GM10266 (cell line): ENCODE measurements at regions not wholly inside any gene's neighbourhood (a gene's known extent, or its start where the extent isn't known, plus 50 kb on each side); places are given as distances from the start of the nearest gene placed in this dataset.

Experiments used
- DNase-seq: peaks from one replicate; pipeline ENCODE4 v3.0.0; 2012; ENCODE audit errors: extremely low spot score
- TF ChIP-seq, protein P1 (sequence below): IDR thresholded peaks from 2 replicates; pipeline ENCODE4 v1.5.1; 2012; ENCODE audit warnings: mild to moderate bottlenecking, low read depth; ENCODE audit not compliant: control insufficient read depth, insufficient read depth; ENCODE audit errors: missing control alignments

DNA sequence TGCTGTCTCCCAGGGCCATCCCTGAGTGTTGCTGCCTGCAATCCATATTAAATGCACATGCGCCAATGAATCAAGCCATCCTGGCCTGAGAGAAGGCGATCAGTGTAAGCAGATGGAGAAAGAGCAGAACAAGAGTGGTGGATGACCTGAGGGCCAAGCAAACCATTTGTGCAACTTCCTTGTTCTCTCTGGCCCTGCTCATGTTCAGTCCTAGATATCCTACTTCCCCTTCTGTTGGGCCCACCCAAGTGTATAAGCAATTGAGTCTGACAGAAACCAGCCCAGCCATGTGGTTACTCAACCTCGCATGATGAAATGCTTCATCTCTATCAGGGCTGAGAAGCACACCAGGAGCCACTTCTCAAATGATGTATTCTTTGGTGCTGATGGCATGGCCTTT, 383.1 kb upstream of the ID2 start:
- TF ChIP-seq, protein P1, sequence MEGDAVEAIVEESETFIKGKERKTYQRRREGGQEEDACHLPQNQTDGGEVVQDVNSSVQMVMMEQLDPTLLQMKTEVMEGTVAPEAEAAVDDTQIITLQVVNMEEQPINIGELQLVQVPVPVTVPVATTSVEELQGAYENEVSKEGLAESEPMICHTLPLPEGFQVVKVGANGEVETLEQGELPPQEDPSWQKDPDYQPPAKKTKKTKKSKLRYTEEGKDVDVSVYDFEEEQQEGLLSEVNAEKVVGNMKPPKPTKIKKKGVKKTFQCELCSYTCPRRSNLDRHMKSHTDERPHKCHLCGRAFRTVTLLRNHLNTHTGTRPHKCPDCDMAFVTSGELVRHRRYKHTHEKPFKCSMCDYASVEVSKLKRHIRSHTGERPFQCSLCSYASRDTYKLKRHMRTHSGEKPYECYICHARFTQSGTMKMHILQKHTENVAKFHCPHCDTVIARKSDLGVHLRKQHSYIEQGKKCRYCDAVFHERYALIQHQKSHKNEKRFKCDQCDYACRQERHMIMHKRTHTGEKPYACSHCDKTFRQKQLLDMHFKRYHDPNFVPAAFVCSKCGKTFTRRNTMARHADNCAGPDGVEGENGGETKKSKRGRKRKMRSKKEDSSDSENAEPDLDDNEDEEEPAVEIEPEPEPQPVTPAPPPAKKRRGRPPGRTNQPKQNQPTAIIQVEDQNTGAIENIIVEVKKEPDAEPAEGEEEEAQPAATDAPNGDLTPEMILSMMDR, result no peak
- DNase-seq, result no peak

DNA sequence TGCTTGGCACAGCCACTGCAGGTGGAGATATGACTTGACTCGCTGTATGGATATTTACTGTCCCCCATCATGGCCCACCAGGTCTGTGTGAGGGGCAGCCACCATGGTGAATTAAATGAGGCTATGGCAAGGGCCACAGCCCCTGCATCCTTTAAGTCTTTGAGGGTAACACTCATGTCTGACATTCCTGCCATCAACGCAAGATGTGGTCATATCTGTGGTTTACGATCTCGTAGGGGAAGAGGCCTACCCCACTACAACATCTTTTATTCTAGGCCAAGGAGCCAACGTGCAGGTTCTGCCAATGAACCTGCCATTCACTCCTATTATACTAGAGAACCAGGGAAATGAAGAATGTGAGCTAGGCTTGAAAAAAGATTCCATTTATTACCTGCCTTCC, 381.6 kb upstream of the ID2 start:
- TF ChIP-seq, protein P1, result no peak
- no peak for DNase-seq

DNA sequence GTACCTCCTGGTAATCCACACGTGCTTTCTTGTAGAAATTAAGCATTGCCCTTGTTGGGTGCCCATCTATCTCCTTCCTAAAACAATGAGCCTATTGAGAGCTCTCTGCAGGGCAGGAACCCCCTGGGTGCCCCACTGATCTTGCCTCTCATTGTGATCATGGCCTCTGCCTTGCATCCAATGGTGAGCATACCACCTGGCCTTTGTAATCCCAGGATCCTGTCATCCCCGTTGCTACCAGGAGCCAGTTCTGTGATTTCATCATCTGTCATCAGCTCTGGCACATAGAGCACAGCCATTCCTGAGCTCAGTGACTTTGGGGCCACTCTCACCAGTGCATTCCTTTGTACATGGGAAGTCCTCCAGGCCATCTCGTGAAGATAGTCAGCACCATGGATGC, 381.0 kb upstream of the ID2 start:
- TF ChIP-seq, protein P1, result no peak
- no peak for DNase-seq

DNA sequence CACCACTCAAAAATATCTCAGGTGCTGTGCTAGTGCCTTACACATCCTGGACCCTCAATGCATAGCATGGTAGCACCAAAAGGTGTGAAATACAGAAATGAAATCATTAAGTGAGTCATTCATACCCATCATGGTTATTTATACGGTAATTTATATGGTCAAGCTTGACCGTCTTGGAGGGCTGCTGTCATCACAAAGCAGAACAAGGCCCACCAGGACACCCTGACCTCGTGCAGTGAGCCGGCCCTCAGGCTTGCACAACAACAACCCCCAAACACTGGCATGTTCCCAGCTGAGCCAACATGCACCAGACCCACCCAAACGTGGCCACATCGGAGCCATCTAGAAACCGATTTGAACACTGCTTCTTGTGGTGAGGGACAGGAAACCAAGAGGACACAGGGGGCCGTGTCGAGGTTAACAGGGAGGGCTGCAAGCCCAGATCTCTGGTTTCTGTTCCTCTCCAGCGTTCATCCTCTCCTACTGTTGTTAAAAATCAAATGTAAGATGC, 378.5 kb upstream of the ID2 start:
- TF ChIP-seq, protein P1, result peak; percentile 21
- peak; percentile 67 for DNase-seq

DNA sequence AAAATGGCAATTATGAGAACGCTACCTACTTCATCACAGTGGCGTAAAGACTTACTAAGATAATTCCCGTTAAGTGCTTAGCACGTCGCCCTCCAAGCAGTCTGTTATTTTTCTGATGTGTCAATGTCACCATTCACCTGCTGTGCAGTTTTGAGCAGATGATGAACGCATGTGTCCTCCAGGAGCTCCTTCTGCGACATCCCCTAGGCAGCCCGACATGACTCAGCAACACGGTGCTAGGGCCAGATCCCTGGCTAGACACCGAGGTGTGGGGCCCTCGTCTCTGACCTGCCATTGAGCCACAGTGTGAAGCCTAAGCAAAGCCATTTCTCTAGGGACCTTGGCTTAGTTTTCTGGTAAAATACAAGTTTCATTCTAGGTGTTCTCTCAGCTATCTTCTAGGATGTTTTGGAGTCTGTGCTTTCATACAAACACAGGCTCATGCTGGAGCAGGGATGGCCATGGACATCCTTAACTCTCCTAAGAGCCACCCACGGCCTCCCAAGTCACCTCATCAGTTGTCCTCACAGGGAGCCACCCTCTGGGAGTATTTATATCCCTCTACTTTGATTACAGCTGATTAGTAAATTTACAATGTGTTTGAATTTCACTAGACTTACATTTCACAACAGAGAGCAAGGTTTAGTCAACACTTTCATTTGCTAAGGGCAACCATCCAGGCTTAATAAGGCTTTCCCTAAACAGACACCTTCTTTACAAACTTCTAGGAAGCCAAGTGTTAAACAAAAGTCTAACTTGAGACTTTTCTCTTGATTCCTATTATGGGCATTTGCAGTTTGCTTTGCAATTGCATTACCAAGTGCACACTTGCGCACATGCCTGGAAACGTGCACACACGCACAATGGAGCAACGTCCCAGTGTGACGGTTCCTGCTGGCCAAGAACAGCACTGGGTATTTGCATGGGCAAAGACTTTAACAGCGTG, 376.8 kb upstream of the ID2 start:
- TF ChIP-seq, protein P1, result no peak
- DNase-seq, result no peak

DNA sequence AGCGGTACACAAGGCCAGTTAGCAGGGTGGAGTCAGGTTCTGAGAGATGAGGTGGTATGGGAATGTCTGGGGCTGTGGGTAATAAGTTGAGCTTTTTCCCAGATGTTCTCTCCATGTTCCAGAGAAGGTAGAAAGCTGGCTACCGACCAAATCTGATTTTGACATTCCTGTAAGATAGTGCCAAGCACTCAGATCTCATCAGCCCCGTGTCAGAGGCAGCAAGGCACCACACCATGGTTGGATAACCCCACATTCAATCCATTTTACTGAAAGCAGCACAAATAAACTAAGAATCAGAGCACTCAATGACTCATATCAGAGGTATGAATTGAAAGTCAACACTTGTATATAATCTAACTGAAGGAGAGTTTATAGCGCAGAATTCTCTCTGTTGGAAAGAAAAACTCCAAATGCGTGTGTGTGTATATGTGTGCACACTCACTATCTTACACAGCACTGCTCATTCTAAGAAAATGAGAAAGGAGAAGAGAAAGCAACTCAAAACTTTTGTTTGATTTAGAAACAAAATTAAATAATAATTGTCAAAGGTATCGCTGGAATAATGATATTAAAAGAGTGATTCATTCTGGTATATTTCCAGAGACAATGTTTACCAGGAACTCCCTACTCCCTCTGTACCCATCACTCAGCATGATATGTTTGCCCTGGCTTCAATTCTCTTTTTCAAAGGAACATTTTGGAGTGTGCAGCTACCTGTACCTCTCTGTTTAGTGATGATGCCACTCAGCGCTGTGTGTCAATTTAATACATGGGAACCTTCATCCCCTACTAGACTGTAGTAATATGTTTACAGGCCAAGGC, 375.1 kb upstream of the ID2 start:
- TF ChIP-seq, protein P1, result no peak
- no peak for DNase-seq
